HG03442 (cell line): ENCODE measurements at regions not wholly inside any gene's neighbourhood (a gene's known extent, or its start where the extent isn't known, plus 50 kb on each side); places are given as distances from the start of the nearest gene placed in this dataset.
"Not testable (repeated sequence)": the region's sequence is repeated elsewhere in the genome, so short reads cannot be mapped to it uniquely, and the experiment has no call there.

Experiments
- ATAC-seq: cut with Tn5 transposase; IDR thresholded peaks from one replicate; pipeline ENCODE4 v1.9.1; 2021; ENCODE audit warnings: mild to moderate bottlenecking, moderate library complexity; ENCODE audit not compliant: unreplicated experiment

- ATAC-seq: no peak
These were observed 210.2 kb downstream of the KCNRG start for GRCh38 chr13:50225193-50226155.

- peak; percentile 61 for ATAC-seq
These were observed 211.4 kb downstream of the KCNRG start for GRCh38 chr13:50226515-50227155.

- no peak for ATAC-seq
These were observed 212.1 kb downstream of the KCNRG start for GRCh38 chr13:50227361-50227760.

GRCh38 chr13:50228527-50228926 is 213.3 kb downstream of the KCNRG start:
- ATAC-seq: no peak

- ATAC-seq: no peak
These were observed 214.9 kb downstream of the KCNRG start for GRCh38 chr13:50229960-50230661.

- ATAC-seq: no peak
These were observed 215.4 kb downstream of the KCNRG start for GRCh38 chr13:50230662-50230978.

- not testable (repeated sequence) for ATAC-seq
These were observed 218.3 kb downstream of the KCNRG start for GRCh38 chr13:50233574-50233973.

GRCh38 chr13:50235604-50236342 is 220.5 kb downstream of the KCNRG start:
- ATAC-seq: no peak

GRCh38 chr13:50236898-50237318 is 221.7 kb downstream of the KCNRG start:
- ATAC-seq: peak; percentile 96

- ATAC-seq: no peak
These were observed 223.7 kb downstream of the KCNRG start for GRCh38 chr13:50238922-50239321.

- ATAC-seq: no peak
These were observed 226.2 kb downstream of the KCNRG start for GRCh38 chr13:50241479-50241878.

GRCh38 chr13:50243931-50244330 is 228.7 kb downstream of the KCNRG start:
- ATAC-seq: no peak

- ATAC-seq: peak; percentile 6
These were observed 229.1 kb downstream of the KCNRG start for GRCh38 chr13:50244355-50244712.

GRCh38 chr13:50244713-50245574 is 229.7 kb downstream of the KCNRG start:
- ATAC-seq: peak; percentile 95

- ATAC-seq: no peak
These were observed 232.0 kb downstream of the KCNRG start for GRCh38 chr13:50247223-50247622.

- no peak for ATAC-seq
These were observed 233.4 kb downstream of the KCNRG start for GRCh38 chr13:50248516-50249143.

- no peak for ATAC-seq
These were observed 233.9 kb downstream of the KCNRG start for GRCh38 chr13:50249144-50249521.

GRCh38 chr13:50250401-50250800 is 235.2 kb downstream of the KCNRG start:
- ATAC-seq: no peak

GRCh38 chr13:50255639-50256038 is 240.4 kb downstream of the KCNRG start:
- ATAC-seq: no peak
